Ascending aorta (tissue), 2 donors: ENCODE measurements at regions not wholly inside any gene's neighbourhood (a gene's known extent, or its start where the extent isn't known, plus 50 kb on each side); places are given as distances from the start of the nearest gene placed in this dataset.

Experiments used
- DNase-seq, 2 donors: peaks; one replicate each; pipeline ENCODE4 v3.0.0-alpha.2; 2019; ENCODE audit warnings: low spot score in 2 of 2
- H3K27ac ChIP-seq, 2 donors: fragments of 200-600 bp; sonication (generic); one replicate each; pipeline ENCODE4 v1.5.1; 2016 to 2017; ENCODE audit warnings: mild to moderate bottlenecking in 1 of 2
- H3K27me3 ChIP-seq: fragments of 200-600 bp; sonication (generic); one replicate; pipeline ENCODE4 v1.5.1; 2017
- H3K36me3 ChIP-seq, 2 donors: fragments of 200-600 bp; sonication (generic); one replicate each; pipeline ENCODE4 v1.5.1; 2016
- H3K4me1 ChIP-seq, 2 donors: fragments of 200-600 bp; sonication (generic); one replicate each; pipeline ENCODE4 v1.5.1; 2016 to 2017; ENCODE audit warnings: mild to moderate bottlenecking in 1 of 2
- H3K4me3 ChIP-seq, 2 donors: fragments of 200-600 bp; sonication (generic); one replicate each; pipeline ENCODE4 v1.5.1; 2016 to 2017; ENCODE audit warnings: mild to moderate bottlenecking in 1 of 2
- H3K9me3 ChIP-seq, 2 donors: fragments of 200-600 bp; sonication (generic); one replicate each; pipeline ENCODE4 v1.5.1; 2016
- CTCF ChIP-seq, 3 experiments: fragments of 200-600 bp in 2 of 3; fragments of 450-650 bp in 1 of 3; sonication (generic) in 2 of 3; IDR thresholded peaks; one replicate each; pipeline ENCODE4 v1.5.1; 2016 to 2019; ENCODE audit warnings: antibody characterized with exemption in 3 of 3, mild to moderate bottlenecking in 1 of 3, moderate library complexity in 1 of 3
- intact Hi-C: fragments of 100-400 bp; cut with DNase I; formaldehyde crosslinking; loops from one replicate; pipeline ENCODE4 v1.15.1; 2023

- no peak for TF ChIP-seq CTCF (IDR thresholded peaks at IDR 0.05)
- intact Hi-C loops = no loop called here
- no peaks in the 10 kb centered on the region for H3K4me1 ChIP-seq
- peak in 1 of 2 donors; percentile 24 for DNase-seq
- H3K27ac ChIP-seq = no peak overlapping the region
- no peaks in the 10 kb centered on the region for H3K9me3 ChIP-seq
- no peaks in the 10 kb centered on the region for H3K27me3 ChIP-seq
- no peak overlapping the region for H3K4me3 ChIP-seq
- no peaks in the 10 kb centered on the region for H3K36me3 ChIP-seq
Measured at GRCh38 chr17:5661491-5662125, 77.3 kb upstream of the NLRP1 start.

GRCh38 chr17:5662409-5663085 is 78.2 kb upstream of the NLRP1 start:
- H3K9me3 ChIP-seq = no peaks in the 10 kb centered on the region
- no peaks in the 10 kb centered on the region for H3K27me3 ChIP-seq
- no peaks in the 10 kb centered on the region for H3K36me3 ChIP-seq
- intact Hi-C loops = no loop called here
- no peak for TF ChIP-seq CTCF (IDR thresholded peaks at IDR 0.05)
- H3K4me1 ChIP-seq = no peaks in the 10 kb centered on the region
- peak in 1 of 2 donors; percentile 8 for DNase-seq
- H3K27ac ChIP-seq = no peak overlapping the region
- H3K4me3 ChIP-seq = no peak overlapping the region

GRCh38 chr17:5665164-5665563 is 80.9 kb upstream of the NLRP1 start:
- no peaks in the 10 kb centered on the region for H3K9me3 ChIP-seq
- intact Hi-C loops = no loop called here
- no peak for TF ChIP-seq CTCF (IDR thresholded peaks at IDR 0.05)
- H3K27me3 ChIP-seq = no peaks in the 10 kb centered on the region
- no peak overlapping the region for H3K4me3 ChIP-seq
- H3K36me3 ChIP-seq = no peaks in the 10 kb centered on the region
- DNase-seq = peak in 1 of 2 donors; percentile 27
- H3K4me1 ChIP-seq = no peaks in the 10 kb centered on the region
- no peak overlapping the region for H3K27ac ChIP-seq

GRCh38 chr17:5667871-5668270 is 83.6 kb upstream of the NLRP1 start:
- no peaks in the 10 kb centered on the region for H3K36me3 ChIP-seq
- TF ChIP-seq CTCF (IDR thresholded peaks at IDR 0.05) = no peak
- no peaks in the 10 kb centered on the region for H3K27me3 ChIP-seq
- H3K4me3 ChIP-seq = no peak overlapping the region
- no peak overlapping the region for H3K27ac ChIP-seq
- peak in 1 of 2 donors; percentile 43 for DNase-seq
- H3K9me3 ChIP-seq = no peaks in the 10 kb centered on the region
- no peaks in the 10 kb centered on the region for H3K4me1 ChIP-seq
- intact Hi-C loops = no loop called here

GRCh38 chr17:5668557-5669138 is 84.3 kb upstream of the NLRP1 start:
- H3K4me1 ChIP-seq = no peaks in the 10 kb centered on the region
- H3K27me3 ChIP-seq = no peaks in the 10 kb centered on the region
- H3K4me3 ChIP-seq = no peak overlapping the region
- H3K36me3 ChIP-seq = no peaks in the 10 kb centered on the region
- TF ChIP-seq CTCF (IDR thresholded peaks at IDR 0.05) = no peak
- no peak overlapping the region for H3K27ac ChIP-seq
- intact Hi-C loops = no loop called here
- no peaks in the 10 kb centered on the region for H3K9me3 ChIP-seq
- DNase-seq = peak in 1 of 2 donors; percentile 4
